Prostate gland (tissue), 2 donors: ENCODE measurements at regions not wholly inside any gene's neighbourhood (a gene's known extent, or its start where the extent isn't known, plus 50 kb on each side); places are given as distances from the start of the nearest gene placed in this dataset.

Experiments
- DNase-seq: peaks from one replicate; pipeline ENCODE4 v3.0.0-alpha.2; 2019; ENCODE audit warnings: low spot score
- H3K27ac ChIP-seq, 2 donors: fragments of 200-600 bp; sonication (generic); 2 replicates each; pipeline ENCODE4 v1.5.1; 2017 to 2019
- H3K27me3 ChIP-seq: fragments of 200-600 bp; sonication (generic); replicated peaks from 2 replicates; pipeline ENCODE4 v1.5.1; 2019; ENCODE audit not compliant: insufficient read depth
- H3K36me3 ChIP-seq, 2 donors: fragments of 200-600 bp; sonication (generic); 1 replicate in 1 of 2; 2 replicates in 1 of 2; pipeline versions ENCODE4 v1.5.1 to v1.8.1; 2017 to 2019
- H3K4me1 ChIP-seq: fragments of 200-600 bp; sonication (generic); replicated peaks from 2 replicates; pipeline ENCODE4 v1.5.1; 2019
- H3K4me3 ChIP-seq, 2 donors: fragments of 200-600 bp; sonication (generic); 2 replicates each; pipeline ENCODE4 v1.5.1; 2017 to 2019
- H3K9me3 ChIP-seq: fragments of 200-600 bp; sonication (generic); 2 replicates; pipeline ENCODE4 v1.5.1; 2017
- CTCF ChIP-seq, 4 experiments: fragments of 200-600 bp in 2 of 4; fragments of 450-650 bp in 2 of 4; sonication (generic) in 2 of 4; IDR thresholded peaks; 1 replicate in 3 of 4; 2 replicates in 1 of 4; pipeline ENCODE4 v1.5.1; 2016 to 2019; ENCODE audit warnings: antibody characterized with exemption in 4 of 4, mild to moderate bottlenecking in 2 of 4, moderate library complexity in 2 of 4
- POLR2A ChIP-seq: fragments of 450-650 bp; IDR thresholded peaks from one replicate; pipeline ENCODE4 v1.6.1; 2016; ENCODE audit warnings: antibody characterized with exemption, mild to moderate bottlenecking
- POLR2AphosphoS5 ChIP-seq: sonication (generic); formaldehyde crosslinking; IDR thresholded peaks from one replicate; pipeline ENCODE4 v1.6.1; 2017; ENCODE audit warnings: antibody characterized with exemption
- WGBS: methylation state at CpG from one replicate; pipeline ENCODE4 v1.1.5; 2018; 5-methylcytosine and 5-hydroxymethylcytosine counted together
- intact Hi-C: fragments of 100-400 bp; cut with DNase I; formaldehyde crosslinking; loops from one replicate; pipeline ENCODE4 v1.14.2; 2022

- H3K27ac ChIP-seq: no peak overlapping the region
- no peaks in the 10 kb centered on the region for H3K27me3 ChIP-seq
- TF ChIP-seq POLR2AphosphoS5: no peak
- TF ChIP-seq CTCF (IDR thresholded peaks at IDR 0.05): no peak
- no peak for TF ChIP-seq POLR2A
- intact Hi-C loops: no loop called here
- H3K36me3 ChIP-seq: no peaks in the 10 kb centered on the region
- no peak overlapping the region for H3K4me3 ChIP-seq
- H3K9me3 ChIP-seq: no peaks in the 10 kb centered on the region
- H3K4me1 ChIP-seq: no peaks in the 10 kb centered on the region
- WGBS: 75% methylated on average over 1 of the region's 1 CpG
- DNase-seq: no peak
These were observed 265.4 kb downstream of the TRIB2 start for GRCh38 chr2:12982149-12982584.

GRCh38 chr2:12987246-12987645 lies 270.5 kb downstream of the TRIB2 start:
- Histone ChIP-seq H3K27me3 (no peaks in the 10 kb centered on the region), H3K9me3 (no peaks in the 10 kb centered on the region), H3K27ac (no peak overlapping the region), H3K4me1 (no peaks in the 10 kb centered on the region), H3K36me3 (no peaks in the 10 kb centered on the region), H3K4me3 (no peak overlapping the region)
- TF ChIP-seq CTCF (IDR thresholded peaks at IDR 0.05) (no peak), POLR2A (no peak), POLR2AphosphoS5 (no peak)
- DNase-seq: no peak
- intact Hi-C loops: no loop called here

- intact Hi-C loops: no loop called here
- Histone ChIP-seq H3K27me3 (no peaks in the 10 kb centered on the region), H3K27ac (no peak overlapping the region), H3K4me3 (no peak overlapping the region), H3K9me3 (no peaks in the 10 kb centered on the region), H3K36me3 (no peaks in the 10 kb centered on the region), H3K4me1 (no peaks in the 10 kb centered on the region)
- 81% methylated on average over 2 of the region's 2 CpGs for WGBS
- no peak for TF ChIP-seq CTCF (IDR thresholded peaks at IDR 0.05)
- TF ChIP-seq POLR2AphosphoS5: no peak
- TF ChIP-seq POLR2A: no peak
- no peak for DNase-seq
These were observed 271.5 kb downstream of the TRIB2 start for GRCh38 chr2:12988279-12988678.

- WGBS: 40% methylated on average over 1 of the region's 1 CpG
- H3K9me3 ChIP-seq: no peaks in the 10 kb centered on the region
- TF ChIP-seq CTCF (IDR thresholded peaks at IDR 0.05) (no peak), POLR2A (no peak), POLR2AphosphoS5 (no peak)
- no peaks in the 10 kb centered on the region for H3K4me1 ChIP-seq
- no peak overlapping the region for H3K27ac ChIP-seq
- DNase-seq: no peak
- no peaks in the 10 kb centered on the region for H3K27me3 ChIP-seq
- intact Hi-C loops: no loop called here
- H3K36me3 ChIP-seq: no peaks in the 10 kb centered on the region
- H3K4me3 ChIP-seq: no peak overlapping the region
These were observed 273.8 kb downstream of the TRIB2 start for GRCh38 chr2:12990523-12990922.

GRCh38 chr2:12998685-12999084 lies 281.9 kb downstream of the TRIB2 start:
- TF ChIP-seq CTCF (IDR thresholded peaks at IDR 0.05) (no peak), POLR2AphosphoS5 (no peak)
- WGBS: 92% methylated on average over 1 of the region's 1 CpG
- H3K9me3 ChIP-seq: no peaks in the 10 kb centered on the region
- no peak overlapping the region for H3K4me3 ChIP-seq
- no peaks in the 10 kb centered on the region for H3K4me1 ChIP-seq
- no peaks in the 10 kb centered on the region for H3K36me3 ChIP-seq
- no peaks in the 10 kb centered on the region for H3K27me3 ChIP-seq
- DNase-seq: no peak
- intact Hi-C loops: no loop called here
- no peak overlapping the region for H3K27ac ChIP-seq
